ENCODE measurements at regions not wholly inside any gene's neighbourhood (a gene's known extent, or its start where the extent isn't known, plus 50 kb on each side); places are given as distances from the start of the nearest gene placed in this dataset.

- no peak for TF ChIP-seq SRSF1 (IDR thresholded peaks at IDR 0.05; ENCODE audit: low read depth, low read length)
- TF ChIP-seq ARNT (IDR thresholded peaks at IDR 0.05): no peak
- no peak for TF ChIP-seq TAL1 (IDR thresholded peaks at IDR 0.05)
- TF ChIP-seq SP2 (IDR thresholded peaks at IDR 0.05; ENCODE audit: extremely low read depth, low read depth, low read length, poor library complexity, severe bottlenecking): no peak
- no peak for TF ChIP-seq UBTF (IDR thresholded peaks at IDR 0.05; ENCODE audit: borderline replicate concordance in 1 of 2, low read depth in 2 of 2, low read length in 2 of 2)
- TF ChIP-seq STAT6 (CRISPR knock-in tag; IDR thresholded peaks at IDR 0.05): no peak
- no peak for TF ChIP-seq NCOA1 (IDR thresholded peaks at IDR 0.05; ENCODE audit: low read depth)
- TF ChIP-seq JUND (IDR thresholded peaks at IDR 0.05; ENCODE audit: borderline replicate concordance, low read depth, low read length): no peak
- no peak for TF ChIP-seq JUND (tag; IDR thresholded peaks at IDR 0.05; ENCODE audit: borderline replicate concordance, low read depth, low read length)
- TF ChIP-seq PATZ1 (CRISPR knock-in tag; IDR thresholded peaks at IDR 0.05; ENCODE audit: borderline replicate concordance): no peak
- TF ChIP-seq TARDBP (IDR thresholded peaks at IDR 0.05): no peak
- TF ChIP-seq MYBL2 (IDR thresholded peaks at IDR 0.05; ENCODE audit: low read depth): no peak
- no peak for TF ChIP-seq MYBL2 (CRISPR knock-in tag; IDR thresholded peaks at IDR 0.05; ENCODE audit: borderline replicate concordance)
- no peak for TF ChIP-seq MBD2 (IDR thresholded peaks at IDR 0.05; ENCODE audit: borderline replicate concordance, low read depth)
Observed at GRCh38 chr21:15241997-15242736, 177.4 kb upstream of the NRIP1 start.
